Nucleus accumbens (tissue), 56 donors: ENCODE measurements at regions not wholly inside any gene's neighbourhood (a gene's known extent, or its start where the extent isn't known, plus 50 kb on each side); places are given as distances from the start of the nearest gene placed in this dataset.

Experiments
- DNase-seq, 56 donors: peaks; one replicate each; lab custom pipeline; 2025; lab: John Stamatoyannopoulos, UW

DNA sequence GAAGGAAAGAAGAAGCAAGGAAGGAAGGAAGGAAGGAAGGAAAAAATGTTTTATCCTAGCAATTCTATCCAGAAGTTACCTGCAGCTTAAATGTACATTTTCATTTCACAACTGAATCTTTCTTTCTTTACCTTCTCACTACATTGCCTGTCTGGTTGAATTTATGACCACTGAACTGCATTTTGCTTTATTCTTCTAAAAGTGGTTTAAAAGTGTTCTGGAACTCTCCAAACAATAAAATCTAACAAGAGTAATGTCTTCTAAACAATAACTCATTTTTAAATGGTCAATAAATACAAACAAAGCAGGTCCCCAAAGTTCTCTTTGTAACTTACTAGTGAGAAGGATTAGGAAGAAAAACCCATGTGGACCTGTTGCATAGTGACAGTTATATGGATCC, 587.5 kb upstream of the NEGR1 start:
- DNase-seq: no peak

GRCh38 chr1:72869441-72869840, 587.1 kb upstream of the NEGR1 start:
- DNase-seq: no peak

DNA sequence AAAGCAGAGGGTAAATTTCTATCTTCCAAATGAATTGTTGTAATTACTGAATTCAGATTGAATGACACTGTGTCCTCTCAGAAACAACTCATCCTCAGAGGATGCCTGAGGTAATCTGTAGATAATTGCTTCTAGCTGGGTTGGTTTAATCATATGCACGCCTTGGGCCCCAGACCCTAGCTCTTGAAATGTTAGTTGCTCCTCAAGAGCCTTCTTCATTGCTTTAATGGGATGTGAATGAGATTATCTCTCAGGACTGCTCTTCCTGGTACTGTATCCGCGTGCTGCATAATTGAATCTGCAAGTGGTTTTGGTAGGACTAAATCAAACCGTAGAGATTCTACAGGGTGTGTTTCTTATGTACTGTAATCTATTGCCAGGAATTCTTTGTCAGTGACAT, 569.3 kb upstream of the NEGR1 start:
- no peak for DNase-seq

- no peak for DNase-seq
These were observed 566.7 kb upstream of the NEGR1 start for GRCh38 chr1:72848997-72849396.

GRCh38 chr1:72847651-72848050, 565.3 kb upstream of the NEGR1 start:
- DNase-seq: no peak

DNA sequence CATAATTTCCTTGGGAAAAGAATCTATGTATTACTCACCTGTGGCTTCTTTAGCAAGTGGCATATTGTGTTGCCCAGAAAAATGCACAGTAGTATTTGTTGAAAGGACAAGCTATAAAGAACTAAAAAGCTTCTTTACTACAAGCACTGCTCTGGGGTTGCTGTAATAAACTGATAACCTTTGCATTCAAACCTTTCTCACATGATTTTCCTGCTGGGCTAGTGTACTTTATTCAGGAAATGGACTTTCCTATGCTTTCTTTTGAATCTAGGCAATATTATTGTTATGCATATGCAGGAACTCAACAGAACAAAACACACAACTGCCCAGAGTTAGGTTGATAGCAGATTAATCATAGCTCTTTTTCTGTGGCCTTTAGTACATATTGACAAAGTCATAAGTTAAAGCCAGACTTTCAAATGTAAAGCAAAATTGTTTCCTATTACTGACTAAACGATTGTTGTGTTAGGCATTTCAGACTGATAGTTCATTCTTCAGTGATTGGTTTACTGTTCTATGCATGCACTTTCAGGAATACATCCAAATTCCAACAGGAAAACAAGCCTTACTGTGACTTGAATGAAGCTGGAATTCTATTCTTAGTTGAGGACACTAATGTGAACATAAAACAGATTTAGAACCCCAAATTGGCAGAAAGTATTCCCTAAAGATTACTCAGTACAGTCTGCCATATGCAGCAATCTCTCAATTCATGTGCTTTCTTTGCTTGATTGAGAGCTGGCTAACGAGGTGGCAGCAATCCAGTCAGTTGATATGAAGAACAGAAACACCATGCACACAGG, 564.3 kb upstream of the NEGR1 start:
- no peak for DNase-seq

- DNase-seq: no peak
These were observed 563.6 kb upstream of the NEGR1 start for GRCh38 chr1:72845981-72846380.

GRCh38 chr1:72845381-72845780, 563.0 kb upstream of the NEGR1 start:
- DNase-seq: no peak

DNA sequence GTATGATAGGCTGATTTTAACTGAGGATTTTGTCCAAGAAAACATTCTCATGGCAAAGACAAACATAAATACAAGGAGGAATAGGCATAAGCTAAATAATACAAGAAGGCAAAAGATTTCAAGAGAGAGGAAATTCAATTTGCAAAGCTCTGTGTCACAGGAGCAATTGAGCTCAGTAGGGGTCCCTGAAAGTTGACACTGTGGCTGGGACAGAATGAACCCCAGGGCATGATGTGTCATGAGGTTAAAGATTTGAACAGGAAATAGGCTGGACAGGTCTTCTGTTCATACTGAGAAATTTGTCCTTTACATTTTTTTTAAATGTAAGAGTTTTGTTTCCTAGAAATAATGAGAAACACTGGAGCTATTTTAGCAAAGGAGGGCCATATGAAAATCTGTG, 555.4 kb upstream of the NEGR1 start:
- DNase-seq: no peak

GRCh38 chr1:72830606-72831390, 548.5 kb upstream of the NEGR1 start:
- no peak for DNase-seq

GRCh38 chr1:72827278-72827677, 544.9 kb upstream of the NEGR1 start:
- no peak for DNase-seq

GRCh38 chr1:72804541-72804940, 522.2 kb upstream of the NEGR1 start:
- no peak for DNase-seq

DNA sequence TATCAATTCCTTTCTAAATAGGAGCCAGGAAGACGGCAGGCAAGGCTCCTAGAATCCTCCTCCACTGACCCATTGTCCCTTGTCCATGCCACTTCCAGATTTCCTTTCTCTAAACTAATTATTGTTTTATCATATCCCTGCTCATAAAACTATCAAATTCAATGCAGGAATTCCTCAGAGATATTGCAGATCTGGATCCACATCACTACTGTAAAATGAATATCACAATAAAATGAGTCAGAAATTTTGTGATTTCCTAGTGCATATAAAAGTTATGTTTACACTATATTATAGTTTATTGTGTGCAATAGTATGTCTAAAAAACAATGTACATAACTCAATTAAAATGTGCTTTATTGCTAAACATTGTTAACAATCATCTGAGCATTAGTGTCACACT, 498.7 kb upstream of the NEGR1 start:
- no peak for DNase-seq

DNA sequence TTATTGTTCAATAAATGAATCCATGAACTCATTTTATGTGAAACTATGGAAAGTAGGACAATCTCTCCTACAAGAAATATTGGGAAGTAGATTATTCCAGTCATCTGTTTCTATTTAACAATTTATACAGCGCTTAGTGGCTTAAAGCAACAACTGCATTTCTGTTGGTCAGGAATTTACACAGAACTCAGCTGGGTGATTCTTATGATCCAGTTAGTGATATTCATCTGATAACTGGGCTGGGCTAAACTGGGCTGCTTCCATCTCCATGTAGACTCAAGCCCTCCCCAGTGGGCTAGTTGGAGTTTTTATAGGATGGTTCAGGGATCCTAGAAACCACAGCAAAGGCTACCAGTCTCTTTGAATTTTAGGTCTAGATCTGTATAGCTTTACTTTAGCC, 497.9 kb upstream of the NEGR1 start:
- no peak for DNase-seq

GRCh38 chr1:72777918-72778317, 495.6 kb upstream of the NEGR1 start:
- DNase-seq: no peak

GRCh38 chr1:72763481-72763880, 481.1 kb upstream of the NEGR1 start:
- no peak for DNase-seq

GRCh38 chr1:72759486-72759885, 477.1 kb upstream of the NEGR1 start:
- no peak for DNase-seq

DNA sequence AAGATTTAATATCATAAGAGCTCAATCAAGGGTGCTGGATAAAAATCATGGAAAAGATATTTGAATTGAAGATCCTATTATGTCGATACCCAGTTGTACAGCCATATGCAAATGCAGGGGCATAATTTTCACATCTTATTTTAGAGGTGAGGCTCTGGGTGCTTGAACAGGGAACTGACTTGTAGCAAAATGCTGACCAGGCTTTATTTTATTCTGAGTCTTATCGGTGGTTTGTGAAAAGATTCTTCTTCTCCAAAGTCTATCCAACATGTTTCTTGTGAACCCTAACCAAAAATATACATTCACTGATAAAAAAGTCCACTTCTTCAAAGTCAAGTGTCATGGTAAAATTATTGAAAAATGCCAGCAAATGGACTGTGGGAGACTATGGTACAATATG, 475.5 kb upstream of the NEGR1 start:
- no peak for DNase-seq

DNA sequence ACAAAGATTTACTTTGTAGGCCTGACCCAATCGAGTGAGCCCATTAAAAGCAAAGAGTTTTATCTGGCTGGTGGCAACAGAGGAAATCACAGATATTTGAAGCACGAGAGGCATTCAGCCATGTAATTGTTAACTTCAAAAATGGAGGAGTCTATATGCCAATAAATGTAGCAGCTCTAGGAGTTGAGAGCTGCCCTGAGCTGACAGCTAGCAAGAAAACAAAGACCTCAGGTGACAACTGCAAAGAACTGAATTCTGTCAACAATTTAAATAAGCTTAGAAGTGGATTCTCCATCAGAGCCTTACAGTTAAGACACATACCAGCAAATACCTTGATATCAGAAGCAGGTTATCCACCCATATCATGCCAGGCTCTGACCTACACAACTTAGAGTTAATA, 463.1 kb upstream of the NEGR1 start:
- DNase-seq: no peak

GRCh38 chr1:72734415-72734814, 452.1 kb upstream of the NEGR1 start:
- DNase-seq: no peak

DNA sequence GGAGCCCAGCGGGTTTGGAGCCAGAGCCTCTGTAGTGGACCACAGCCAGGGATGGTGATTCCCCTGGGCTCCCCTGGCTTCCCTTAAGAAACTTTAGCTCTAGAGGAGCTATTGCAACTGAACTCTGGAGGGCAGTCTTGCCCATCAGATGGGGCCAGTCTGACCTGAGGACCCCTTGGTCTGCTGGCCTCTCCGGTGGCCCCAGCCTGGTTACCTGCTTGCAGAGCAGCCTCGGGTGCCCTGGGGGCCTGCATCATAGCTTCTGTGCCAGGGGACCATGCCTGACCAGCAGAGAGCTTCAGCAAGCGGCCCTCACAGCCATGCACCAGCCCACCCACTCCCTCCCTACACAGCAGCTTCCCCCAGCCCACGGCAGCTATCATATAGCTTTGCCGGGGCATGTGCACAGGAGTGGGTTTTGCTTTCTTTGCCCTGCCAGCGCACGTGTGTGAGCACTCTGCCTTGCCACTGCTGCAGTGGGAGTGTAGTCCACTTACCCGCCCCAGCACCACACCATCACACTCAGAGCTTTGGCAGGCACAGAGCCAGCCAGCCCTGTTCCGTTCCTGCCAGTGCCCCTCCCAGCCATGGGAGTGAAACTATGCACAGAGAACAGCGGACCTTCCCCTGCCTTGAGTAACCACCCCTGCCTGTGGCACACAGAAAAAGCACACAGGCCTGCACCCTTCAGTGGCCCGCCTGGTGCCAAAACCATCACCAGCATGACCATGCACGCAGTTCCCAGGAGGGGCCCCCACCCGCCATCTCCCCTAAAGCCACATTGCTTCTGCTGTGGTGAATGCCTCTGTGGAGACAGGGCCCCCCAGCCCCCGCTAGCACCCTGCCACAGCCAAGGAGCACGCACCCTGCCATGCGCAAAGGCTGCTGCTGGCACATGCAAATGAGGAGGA, 442.9 kb upstream of the NEGR1 start:
- no peak for DNase-seq
